ENCODE measurements at regions not wholly inside any gene's neighbourhood (a gene's known extent, or its start where the extent isn't known, plus 50 kb on each side); places are given as distances from the start of the nearest gene placed in this dataset.

DNA sequence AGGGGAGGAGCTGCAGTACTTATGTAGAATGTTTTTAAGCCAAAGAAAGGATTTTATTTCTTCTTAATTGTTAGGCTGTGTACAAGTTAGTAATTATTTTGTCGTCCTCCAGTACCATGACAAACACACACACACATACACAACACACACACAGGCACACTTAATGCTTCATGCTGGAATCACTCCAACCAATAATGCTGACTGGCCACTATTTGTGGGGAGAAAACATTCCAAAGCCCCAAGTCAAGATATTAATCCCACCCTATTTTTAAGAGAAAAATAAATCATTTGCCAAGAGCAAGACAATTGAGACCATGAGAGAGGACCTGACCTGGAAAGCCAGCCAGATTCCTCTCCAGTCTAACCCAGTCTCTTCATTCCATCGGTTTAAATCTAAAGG, 51.8 kb upstream of the TMCO5A start:
- Histone ChIP-seq H2AFZ (ENCODE audit: low read depth) (no peak overlapping the region), H3K4me3 (IDR thresholded peaks at IDR 0.05; ENCODE audit: insufficient read depth, low read depth, low read length) (no peak overlapping the region), H3K27ac (no peak overlapping the region), H3K36me3 (ENCODE audit: insufficient read depth) (no peaks in the 10 kb centered on the region), H3K4me1 (ENCODE audit: low read depth, poor library complexity, severe bottlenecking) (no peaks in the 10 kb centered on the region), H4K20me1 (ENCODE audit: insufficient read depth) (no peaks in the 10 kb centered on the region), H3K27me3 (ENCODE audit: insufficient read depth, low read depth) (no peaks in the 10 kb centered on the region), H3K9ac (no peak overlapping the region), H3K79me2 (ENCODE audit: insufficient read depth, low read depth) (no peaks in the 10 kb centered on the region), H3K4me2 (no peak overlapping the region)
- TF ChIP-seq, protein P1, sequence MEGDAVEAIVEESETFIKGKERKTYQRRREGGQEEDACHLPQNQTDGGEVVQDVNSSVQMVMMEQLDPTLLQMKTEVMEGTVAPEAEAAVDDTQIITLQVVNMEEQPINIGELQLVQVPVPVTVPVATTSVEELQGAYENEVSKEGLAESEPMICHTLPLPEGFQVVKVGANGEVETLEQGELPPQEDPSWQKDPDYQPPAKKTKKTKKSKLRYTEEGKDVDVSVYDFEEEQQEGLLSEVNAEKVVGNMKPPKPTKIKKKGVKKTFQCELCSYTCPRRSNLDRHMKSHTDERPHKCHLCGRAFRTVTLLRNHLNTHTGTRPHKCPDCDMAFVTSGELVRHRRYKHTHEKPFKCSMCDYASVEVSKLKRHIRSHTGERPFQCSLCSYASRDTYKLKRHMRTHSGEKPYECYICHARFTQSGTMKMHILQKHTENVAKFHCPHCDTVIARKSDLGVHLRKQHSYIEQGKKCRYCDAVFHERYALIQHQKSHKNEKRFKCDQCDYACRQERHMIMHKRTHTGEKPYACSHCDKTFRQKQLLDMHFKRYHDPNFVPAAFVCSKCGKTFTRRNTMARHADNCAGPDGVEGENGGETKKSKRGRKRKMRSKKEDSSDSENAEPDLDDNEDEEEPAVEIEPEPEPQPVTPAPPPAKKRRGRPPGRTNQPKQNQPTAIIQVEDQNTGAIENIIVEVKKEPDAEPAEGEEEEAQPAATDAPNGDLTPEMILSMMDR (conservative IDR thresholded peaks at IDR 0.05; ENCODE audit: low read depth, low read length): no peak

Measured in KMS-11 (cell line).